Activated CD8-positive, alpha-beta memory T cell treated with anti-CD3 and anti-CD28 coated beads for 1 hour (primary cell): ENCODE measurements at regions not wholly inside any gene's neighbourhood (a gene's known extent, or its start where the extent isn't known, plus 50 kb on each side); places are given as distances from the start of the nearest gene placed in this dataset.

Experiments
- DNase-seq, 2 donors: peaks; one replicate each; pipeline ENCODE4 v3.0.0-alpha.2; 2020; ENCODE audit warnings: low read depth in 1 of 2; ENCODE audit errors: extremely low read depth in 1 of 2

GRCh38 chr7:25926451-25926850 lies 225.5 kb upstream of the NFE2L3 start:
- DNase-seq: no peak

GRCh38 chr7:25926891-25927625 lies 224.9 kb upstream of the NFE2L3 start:
- no peak for DNase-seq

- no peak for DNase-seq
These were observed 224.4 kb upstream of the NFE2L3 start for GRCh38 chr7:25927626-25927978.

- DNase-seq: no peak
These were observed 223.3 kb upstream of the NFE2L3 start for GRCh38 chr7:25928549-25929330.

- DNase-seq: no peak
These were observed 222.6 kb upstream of the NFE2L3 start for GRCh38 chr7:25929448-25929847.

- no peak for DNase-seq
These were observed 221.4 kb upstream of the NFE2L3 start for GRCh38 chr7:25930492-25931048.

- no peak for DNase-seq
These were observed 220.8 kb upstream of the NFE2L3 start for GRCh38 chr7:25931156-25931555.

GRCh38 chr7:25933921-25934320 lies 218.1 kb upstream of the NFE2L3 start:
- no peak for DNase-seq

GRCh38 chr7:25940086-25940906 lies 211.7 kb upstream of the NFE2L3 start:
- no peak for DNase-seq

GRCh38 chr7:25944777-25945515 lies 207.1 kb upstream of the NFE2L3 start:
- no peak for DNase-seq

- DNase-seq: no peak
These were observed 206.4 kb upstream of the NFE2L3 start for GRCh38 chr7:25945608-25946007.

GRCh38 chr7:25946181-25946580 lies 205.8 kb upstream of the NFE2L3 start:
- no peak for DNase-seq

- DNase-seq: no peak
These were observed 204.1 kb upstream of the NFE2L3 start for GRCh38 chr7:25947669-25948516.

GRCh38 chr7:25949736-25950487 lies 202.1 kb upstream of the NFE2L3 start:
- DNase-seq: no peak

GRCh38 chr7:25950488-25951413 lies 201.2 kb upstream of the NFE2L3 start:
- DNase-seq: peak; percentile 69 to 76

GRCh38 chr7:25951414-25952260 lies 200.4 kb upstream of the NFE2L3 start:
- no peak for DNase-seq
